Liver (tissue), 8 donors: ENCODE measurements at regions not wholly inside any gene's neighbourhood (a gene's known extent, or its start where the extent isn't known, plus 50 kb on each side); places are given as distances from the start of the nearest gene placed in this dataset.
"Not testable (repeated sequence)": the region's sequence is repeated elsewhere in the genome, so short reads cannot be mapped to it uniquely, and the experiment has no call there.

Experiments used
- DNase-seq: peaks from one replicate; pipeline ENCODE4 v3.0.0-alpha.2; 2017; ENCODE audit warnings: low spot score
- H3K27ac ChIP-seq, 2 donors: one replicate each; pipeline ENCODE4 v1.7.0; 2013; ENCODE audit warnings: inconsistent platforms in 2 of 2, low read length in 2 of 2, control low read depth in 1 of 2, low read depth in 1 of 2, mild to moderate bottlenecking in 1 of 2
- H3K27me3 ChIP-seq, 4 donors: one replicate each; pipeline versions ENCODE4 v1.6.1 to v1.7.0; 2013; ENCODE audit warnings: low read length in 3 of 4, inconsistent platforms in 1 of 4, mild to moderate bottlenecking in 1 of 4, moderate library complexity in 1 of 4; ENCODE audit not compliant: control insufficient read depth in 4 of 4, insufficient read depth in 4 of 4
- H3K36me3 ChIP-seq, 4 donors: one replicate each; pipeline versions ENCODE4 v1.6.1 to v1.7.0; 2013; ENCODE audit warnings: low read length in 3 of 4, mild to moderate bottlenecking in 3 of 4, low read depth in 1 of 4, moderate library complexity in 1 of 4; ENCODE audit not compliant: control insufficient read depth in 4 of 4, insufficient read depth in 3 of 4
- H3K4me1 ChIP-seq, 4 donors: one replicate each; pipeline versions ENCODE4 v1.6.1 to v1.7.0; 2013; ENCODE audit warnings: low read length in 3 of 4, mild to moderate bottlenecking in 3 of 4, moderate library complexity in 1 of 4; ENCODE audit not compliant: control insufficient read depth in 4 of 4, insufficient read depth in 4 of 4
- H3K4me3 ChIP-seq, 3 donors: one replicate each; pipeline versions ENCODE4 v1.6.1 to v1.7.0; 2013; ENCODE audit warnings: low read length in 3 of 3, control low read depth in 1 of 3, low read depth in 1 of 3, mild to moderate bottlenecking in 1 of 3
- H3K9ac ChIP-seq, 2 donors: one replicate each; pipeline ENCODE4 v1.7.0; 2013; ENCODE audit warnings: low read length in 2 of 2, mild to moderate bottlenecking in 2 of 2, moderate library complexity in 2 of 2, control low read depth in 1 of 2, low read depth in 1 of 2
- H3K9me3 ChIP-seq, 4 donors: one replicate each; pipeline versions ENCODE4 v1.6.1 to v1.7.0; 2013; ENCODE audit warnings: low read length in 3 of 4; ENCODE audit not compliant: control insufficient read depth in 4 of 4
- CTCF ChIP-seq: fragments of 150-350 bp; IDR thresholded peaks from 2 replicates; pipeline ENCODE4 v1.5.1; 2017; ENCODE audit warnings: improper control_type of control experiment, low read depth, low read length; ENCODE audit not compliant: missing input control
- EGR1 ChIP-seq, 2 donors: IDR thresholded peaks; 2 replicates each; pipeline ENCODE4 v1.6.1; 2016 to 2018; ENCODE audit warnings: antibody characterized with exemption in 2 of 2, low read depth in 2 of 2
- FOXA1 ChIP-seq: IDR thresholded peaks from 2 replicates; pipeline ENCODE4 v1.6.1; 2016; ENCODE audit warnings: antibody characterized with exemption
- FOXA2 ChIP-seq: IDR thresholded peaks from 2 replicates; pipeline ENCODE4 v1.6.1; 2016; ENCODE audit warnings: antibody characterized with exemption
- GABPA ChIP-seq, 2 donors: IDR thresholded peaks in 1 of 2; conservative IDR thresholded peaks in 1 of 2; 2 replicates each; pipeline ENCODE4 v1.6.1; 2016; ENCODE audit warnings: antibody characterized with exemption in 2 of 2, mild to moderate bottlenecking in 1 of 2, moderate library complexity in 1 of 2
- HNF4A ChIP-seq, 2 donors: conservative IDR thresholded peaks; 2 replicates each; pipeline ENCODE4 v1.6.1; 2016; ENCODE audit warnings: antibody characterized with exemption in 2 of 2, mild to moderate bottlenecking in 2 of 2
- HNF4G ChIP-seq: IDR thresholded peaks from 2 replicates; pipeline ENCODE4 v1.6.1; 2016; ENCODE audit warnings: antibody characterized with exemption
- JUND ChIP-seq, 2 donors: IDR thresholded peaks; 2 replicates each; pipeline ENCODE4 v1.6.1; 2016; ENCODE audit warnings: antibody characterized with exemption in 2 of 2
- NR2F2 ChIP-seq: IDR thresholded peaks from 2 replicates; pipeline ENCODE4 v1.6.1; 2016; ENCODE audit warnings: antibody characterized with exemption
- RAD21 ChIP-seq, 2 donors: IDR thresholded peaks; 2 replicates each; pipeline ENCODE4 v1.6.1; 2016; ENCODE audit warnings: antibody characterized with exemption in 2 of 2, mild to moderate bottlenecking in 2 of 2
- RXRA ChIP-seq, 2 donors: IDR thresholded peaks; 2 replicates each; pipeline ENCODE4 v1.6.1; 2017 to 2018; ENCODE audit warnings: antibody characterized with exemption in 2 of 2, mild to moderate bottlenecking in 1 of 2
- SP1 ChIP-seq: IDR thresholded peaks from 2 replicates; pipeline ENCODE4 v1.6.1; 2018; ENCODE audit warnings: antibody characterized with exemption, mild to moderate bottlenecking
- TAF1 ChIP-seq: conservative IDR thresholded peaks from 2 replicates; pipeline ENCODE4 v1.6.1; 2016; ENCODE audit warnings: antibody characterized with exemption, mild to moderate bottlenecking
- YY1 ChIP-seq: IDR thresholded peaks from 2 replicates; pipeline ENCODE4 v1.6.1; 2016; ENCODE audit warnings: antibody characterized with exemption, mild to moderate bottlenecking
- ZBTB33 ChIP-seq: IDR thresholded peaks from 2 replicates; pipeline ENCODE4 v1.6.1; 2016; ENCODE audit warnings: antibody characterized with exemption
- WGBS: extraction: QIAGEN DNeasy Blood & Tissue Kit; methylation state at CpG from one replicate; pipeline ENCODE4 v1.1.7; 2013; 5-methylcytosine and 5-hydroxymethylcytosine counted together
- TF ChIP-seq, protein P1 (sequence below): IDR thresholded peaks from 2 replicates; pipeline ENCODE4 v1.6.1; 2016; ENCODE audit warnings: antibody characterized with exemption
- TF ChIP-seq, protein P2 (sequence below): IDR thresholded peaks from 2 replicates; pipeline ENCODE4 v1.6.1; 2016; ENCODE audit warnings: antibody characterized with exemption
- TF ChIP-seq, protein P3 (sequence below): IDR thresholded peaks from 2 replicates; pipeline ENCODE4 v1.6.1; 2016; ENCODE audit warnings: antibody characterized with exemption, mild to moderate bottlenecking
- donor health status: healthy.
- donor health status: healthy.
- donor health status: healthy.
- donor health status: healthy.
- donor health status: healthy.

- H3K36me3 ChIP-seq, H3K4me3 ChIP-seq, H3K4me1 ChIP-seq, H3K27me3 ChIP-seq, DNase-seq, H3K9me3 ChIP-seq, H3K27ac ChIP-seq, H3K9ac ChIP-seq: not testable (repeated sequence)
- 64% methylated on average over 15 of the region's 15 CpGs for WGBS
These were observed 133.1 kb downstream of the CENPC start for GRCh38 chr4:67412153-67412712.

DNA sequence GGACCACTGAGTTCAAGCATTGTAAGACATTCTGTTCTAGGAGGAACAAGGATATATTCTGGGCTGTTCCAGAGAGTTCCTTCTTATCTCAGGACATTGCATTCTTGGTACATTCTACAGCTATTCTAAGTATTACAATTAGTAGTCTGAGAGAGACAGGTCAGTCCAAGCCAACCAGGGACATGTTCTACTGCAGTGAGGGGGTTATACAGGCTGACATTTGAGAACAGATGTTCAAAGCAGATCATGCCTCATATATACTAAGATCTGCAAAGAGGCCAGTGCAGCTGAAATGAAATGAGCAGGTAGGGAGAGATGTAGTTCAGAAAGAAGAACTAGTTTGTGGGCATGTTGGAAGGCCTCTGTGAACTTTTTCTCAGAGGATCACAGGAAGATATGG, 142.0 kb downstream of the CENPC start:
- no peak overlapping the region for H3K27ac ChIP-seq
- H3K9me3 ChIP-seq: no peaks in the 10 kb centered on the region
- no peaks in the 10 kb centered on the region for H3K27me3 ChIP-seq
- no peak overlapping the region for H3K9ac ChIP-seq
- TF ChIP-seq RAD21 (IDR thresholded peaks at IDR 0.05) (no peak), SP1 (no peak), YY1 (no peak), HNF4A (conservative IDR thresholded peaks at IDR 0.05) (no peak), GABPA (IDR thresholded peaks at IDR 0.05 in 1 of 2, conservative IDR thresholded peaks at IDR 0.05 in 1 of 2) (no peak), ZBTB33 (no peak), NR2F2 (no peak), FOXA2 (no peak), HNF4G (no peak), FOXA1 (no peak), RXRA (IDR thresholded peaks at IDR 0.05) (no peak), CTCF (no peak), JUND (IDR thresholded peaks at IDR 0.05) (no peak), TAF1 (no peak), EGR1 (IDR thresholded peaks at IDR 0.05; ENCODE audit: low read depth in 2 of 2) (no peak)
- TF ChIP-seq, protein P1, sequence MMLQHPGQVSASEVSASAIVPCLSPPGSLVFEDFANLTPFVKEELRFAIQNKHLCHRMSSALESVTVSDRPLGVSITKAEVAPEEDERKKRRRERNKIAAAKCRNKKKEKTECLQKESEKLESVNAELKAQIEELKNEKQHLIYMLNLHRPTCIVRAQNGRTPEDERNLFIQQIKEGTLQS: no peak
- TF ChIP-seq, protein P2, sequence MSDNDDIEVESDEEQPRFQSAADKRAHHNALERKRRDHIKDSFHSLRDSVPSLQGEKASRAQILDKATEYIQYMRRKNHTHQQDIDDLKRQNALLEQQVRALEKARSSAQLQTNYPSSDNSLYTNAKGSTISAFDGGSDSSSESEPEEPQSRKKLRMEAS: no peak
- TF ChIP-seq, protein P3, sequence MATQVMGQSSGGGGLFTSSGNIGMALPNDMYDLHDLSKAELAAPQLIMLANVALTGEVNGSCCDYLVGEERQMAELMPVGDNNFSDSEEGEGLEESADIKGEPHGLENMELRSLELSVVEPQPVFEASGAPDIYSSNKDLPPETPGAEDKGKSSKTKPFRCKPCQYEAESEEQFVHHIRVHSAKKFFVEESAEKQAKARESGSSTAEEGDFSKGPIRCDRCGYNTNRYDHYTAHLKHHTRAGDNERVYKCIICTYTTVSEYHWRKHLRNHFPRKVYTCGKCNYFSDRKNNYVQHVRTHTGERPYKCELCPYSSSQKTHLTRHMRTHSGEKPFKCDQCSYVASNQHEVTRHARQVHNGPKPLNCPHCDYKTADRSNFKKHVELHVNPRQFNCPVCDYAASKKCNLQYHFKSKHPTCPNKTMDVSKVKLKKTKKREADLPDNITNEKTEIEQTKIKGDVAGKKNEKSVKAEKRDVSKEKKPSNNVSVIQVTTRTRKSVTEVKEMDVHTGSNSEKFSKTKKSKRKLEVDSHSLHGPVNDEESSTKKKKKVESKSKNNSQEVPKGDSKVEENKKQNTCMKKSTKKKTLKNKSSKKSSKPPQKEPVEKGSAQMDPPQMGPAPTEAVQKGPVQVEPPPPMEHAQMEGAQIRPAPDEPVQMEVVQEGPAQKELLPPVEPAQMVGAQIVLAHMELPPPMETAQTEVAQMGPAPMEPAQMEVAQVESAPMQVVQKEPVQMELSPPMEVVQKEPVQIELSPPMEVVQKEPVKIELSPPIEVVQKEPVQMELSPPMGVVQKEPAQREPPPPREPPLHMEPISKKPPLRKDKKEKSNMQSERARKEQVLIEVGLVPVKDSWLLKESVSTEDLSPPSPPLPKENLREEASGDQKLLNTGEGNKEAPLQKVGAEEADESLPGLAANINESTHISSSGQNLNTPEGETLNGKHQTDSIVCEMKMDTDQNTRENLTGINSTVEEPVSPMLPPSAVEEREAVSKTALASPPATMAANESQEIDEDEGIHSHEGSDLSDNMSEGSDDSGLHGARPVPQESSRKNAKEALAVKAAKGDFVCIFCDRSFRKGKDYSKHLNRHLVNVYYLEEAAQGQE: no peak
- DNase-seq: no peak
- H3K4me1 ChIP-seq: no peaks in the 10 kb centered on the region
- H3K36me3 ChIP-seq: no peaks in the 10 kb centered on the region
- no peak overlapping the region for H3K4me3 ChIP-seq
